AG10803 (cell line): ENCODE measurements at regions not wholly inside any gene's neighbourhood (a gene's known extent, or its start where the extent isn't known, plus 50 kb on each side); places are given as distances from the start of the nearest gene placed in this dataset.

Experiments used
- DNase-seq: peaks from one replicate; pipeline ENCODE4 v3.0.0; 2010; ENCODE audit warnings: low read depth
- H3K4me3 ChIP-seq: 2 replicates; pipeline ENCODE4 v1.5.1; 2011; ENCODE audit warnings: mild to moderate bottlenecking, low read length, control low read depth
- CTCF ChIP-seq: conservative IDR thresholded peaks from 2 replicates; pipeline ENCODE4 v1.5.1; 2011; ENCODE audit warnings: mild to moderate bottlenecking, low read length, control low read depth, inconsistent platforms

GRCh38 chr10:107545717-107546116 lies 381.2 kb upstream of the SORCS1 start:
- no peak for DNase-seq
- TF ChIP-seq CTCF: no peak
- H3K4me3 ChIP-seq: no peak overlapping the region

GRCh38 chr10:107544706-107545520 lies 380.4 kb upstream of the SORCS1 start:
- H3K4me3 ChIP-seq: no peak overlapping the region
- DNase-seq: no peak
- TF ChIP-seq CTCF: no peak

- DNase-seq: no peak
- TF ChIP-seq CTCF: no peak
- no peak overlapping the region for H3K4me3 ChIP-seq
Measured at GRCh38 chr10:107542607-107543006, 378.1 kb upstream of the SORCS1 start.

GRCh38 chr10:107542016-107542415 lies 377.5 kb upstream of the SORCS1 start:
- TF ChIP-seq CTCF: no peak
- no peak for DNase-seq
- H3K4me3 ChIP-seq: no peak overlapping the region

GRCh38 chr10:107540981-107541380 lies 376.5 kb upstream of the SORCS1 start:
- no peak overlapping the region for H3K4me3 ChIP-seq
- TF ChIP-seq CTCF: no peak
- DNase-seq: no peak

- no peak for TF ChIP-seq CTCF
- no peak overlapping the region for H3K4me3 ChIP-seq
- DNase-seq: no peak
Measured at GRCh38 chr10:107529350-107529749, 364.8 kb upstream of the SORCS1 start.

GRCh38 chr10:107520348-107520747 lies 355.8 kb upstream of the SORCS1 start:
- no peak for DNase-seq
- no peak for TF ChIP-seq CTCF
- H3K4me3 ChIP-seq: no peak overlapping the region
